ENCODE measurements at regions not wholly inside any gene's neighbourhood (a gene's known extent, or its start where the extent isn't known, plus 50 kb on each side); places are given as distances from the start of the nearest gene placed in this dataset.

- Histone ChIP-seq H3K4me1 (ENCODE audit: control insufficient read depth in 1 of 2, insufficient read depth in 2 of 2, low read length in 2 of 2) (no peaks in the 10 kb centered on the region), H3K79me2 (ENCODE audit: insufficient read depth, low read length) (no peaks in the 10 kb centered on the region), H3K27me3 (ENCODE audit: insufficient read depth, low read length) (no peaks in the 10 kb centered on the region), H3K36me3 (ENCODE audit: control insufficient read depth in 1 of 2, insufficient read depth in 2 of 2, low read length in 2 of 2) (no peaks in the 10 kb centered on the region), H3K9me2 (ENCODE audit: insufficient read depth) (no peaks in the 10 kb centered on the region), H4K20me1 (ENCODE audit: insufficient read depth) (no peaks in the 10 kb centered on the region), H3K4me2 (ENCODE audit: low read length) (no peak overlapping the region), H3K4me3 (replicated peaks in 1 of 2; ENCODE audit: low read depth in 1 of 2, low read length in 2 of 2) (no peak overlapping the region), H2AFZ (ENCODE audit: low read depth, low read length, poor library complexity, severe bottlenecking) (no peak overlapping the region), H3K9ac (ENCODE audit: low read length) (no peak overlapping the region), H3K9me3 (ENCODE audit: control insufficient read depth in 1 of 2, insufficient read depth in 1 of 2, low read depth in 1 of 2, low read length in 2 of 2) (no peaks in the 10 kb centered on the region), H3K27ac (ENCODE audit: low read depth, low read length) (no peak overlapping the region)
- no TSS peak for BruUV-seq (replicated peaks)
- intact Hi-C loops (cut with micrococcal nuclease): no loop called here
- ChIA-PET POLR2A (no interaction called here), CTCF (no interaction called here), RAD21 (ENCODE audit: low non-redundant PET in 1 of 2, low total read pairs in 2 of 2, uncharacterized antibody in 2 of 2, unreplicated experiment in 2 of 2) (no interaction called here)
- DNase-seq (ENCODE audit: low read depth, low spot score): no peak
- no peak for ATAC-seq
- TF ChIP-seq EGR1 (IDR thresholded peaks at IDR 0.05; ENCODE audit: low read depth) (no peak), FOSL1 (IDR thresholded peaks at IDR 0.05; ENCODE audit: low read depth) (no peak), RAD21 (IDR thresholded peaks at IDR 0.05; ENCODE audit: low read depth) (no peak), CBX3 (IDR thresholded peaks at IDR 0.05; ENCODE audit: low read depth) (no peak), SIN3A (IDR thresholded peaks at IDR 0.05; ENCODE audit: low read depth) (no peak), SP1 (IDR thresholded peaks at IDR 0.05; ENCODE audit: low read depth) (no peak), POLR2AphosphoS5 (IDR thresholded peaks at IDR 0.05; ENCODE audit: low read depth, low read length) (no peak), JUND (IDR thresholded peaks at IDR 0.05) (no peak), REST (IDR thresholded peaks at IDR 0.05; ENCODE audit: low read depth) (no peak), POLR2A (IDR thresholded peaks at IDR 0.05; ENCODE audit: borderline replicate concordance, extremely low read depth, insufficient read depth, insufficient read length) (no peak), TCF7L2 (IDR thresholded peaks at IDR 0.05; ENCODE audit: borderline replicate concordance, extremely low read depth, insufficient read depth, insufficient read length) (no peak), ZBTB33 (IDR thresholded peaks at IDR 0.05; ENCODE audit: extremely low read depth, insufficient replicate concordance, low read length) (no peak)
Measured at GRCh38 chr2:11969774-11970173, 223.3 kb downstream of the LPIN1 start.
